NCI-H748 (cell line): ENCODE measurements at regions not wholly inside any gene's neighbourhood (a gene's known extent, or its start where the extent isn't known, plus 50 kb on each side); places are given as distances from the start of the nearest gene placed in this dataset.
"Not testable (repeated sequence)": the region's sequence is repeated elsewhere in the genome, so short reads cannot be mapped to it uniquely, and the experiment has no call there.

Experiments
- DNase-seq: peaks from one replicate; lab custom pipeline; 2025; ENCODE audit not compliant: unreplicated experiment; lab: John Stamatoyannopoulos, UW

DNA sequence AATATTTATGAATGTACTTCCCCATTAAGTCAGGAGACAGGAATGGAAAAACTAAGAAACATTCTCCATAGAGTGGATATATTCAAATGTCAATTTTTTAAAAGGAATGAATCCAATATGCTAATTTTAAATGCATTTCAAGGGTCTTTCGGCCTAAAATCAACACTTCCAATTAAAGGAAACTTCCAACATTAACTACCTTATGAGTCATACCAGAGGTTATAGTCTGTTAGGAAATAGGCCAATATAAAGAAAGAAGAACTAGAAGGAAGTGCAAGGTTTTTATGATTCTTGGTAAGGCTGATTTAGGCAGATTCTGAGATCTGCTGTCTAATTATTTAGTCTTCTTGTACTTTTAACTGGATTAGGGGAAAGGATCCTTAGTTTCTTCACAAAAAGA is 260.1 kb upstream of the EDNRA start:
- no peak for DNase-seq

DNA sequence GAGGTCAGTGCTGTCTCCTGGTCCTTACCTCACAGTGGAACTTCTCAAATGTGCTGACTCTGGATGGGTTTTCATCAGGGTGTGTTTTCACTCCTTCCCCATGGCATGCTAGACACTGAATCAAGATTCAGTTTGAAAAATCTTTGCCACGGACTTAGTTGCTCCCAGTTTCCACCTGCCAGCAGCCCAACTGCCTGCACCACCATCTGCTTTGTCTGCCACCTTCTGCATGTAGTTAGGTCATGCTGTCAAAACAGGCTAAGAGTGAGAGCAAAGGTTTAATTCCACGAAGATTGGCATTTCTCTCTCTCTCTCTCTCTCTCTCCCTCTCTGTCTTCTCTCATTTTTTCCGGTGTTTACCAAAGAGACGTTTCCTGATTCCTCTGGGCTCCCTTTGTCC is 258.0 kb upstream of the EDNRA start:
- no peak for DNase-seq

DNA sequence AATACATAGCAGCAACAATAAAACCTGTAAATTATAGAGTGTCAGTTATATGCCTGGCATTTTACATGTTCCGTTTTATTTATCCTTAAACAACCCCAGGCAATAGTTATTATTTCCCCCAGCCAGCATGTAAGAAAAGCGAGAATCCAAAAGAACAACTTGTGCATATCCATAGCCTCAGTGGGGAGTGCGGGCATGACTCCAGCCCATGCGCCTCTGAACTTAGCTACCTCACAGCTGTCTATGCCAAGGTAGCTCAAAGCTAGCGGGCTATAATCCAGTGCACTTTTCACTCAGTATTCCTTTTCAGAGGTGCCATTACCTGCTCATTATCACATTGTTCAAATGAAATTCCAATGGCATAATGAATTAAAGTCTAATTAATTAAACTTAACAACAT is 257.3 kb upstream of the EDNRA start:
- no peak for DNase-seq

DNA sequence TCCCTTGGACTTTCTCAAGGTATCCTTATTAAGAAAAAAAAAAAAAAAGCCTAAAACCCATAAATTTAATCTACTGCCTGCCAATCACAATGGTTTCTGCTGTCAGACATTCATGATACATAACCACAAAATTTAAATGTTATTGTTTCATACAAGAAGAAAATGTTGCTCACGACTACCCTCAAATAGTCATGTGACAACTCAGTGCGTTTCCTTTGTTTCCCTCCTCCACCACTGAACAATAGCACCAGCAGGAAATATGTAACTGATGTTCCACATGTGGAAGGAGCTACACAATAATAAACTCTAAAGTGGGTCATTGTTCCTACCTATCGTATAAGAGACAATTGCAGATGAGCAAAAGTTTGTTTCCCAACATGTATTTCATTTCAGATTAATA is 244.1 kb upstream of the EDNRA start:
- DNase-seq, result no peak

- no peak for DNase-seq
These were observed 236.1 kb upstream of the EDNRA start for GRCh38 chr4:147244786-147245185.

DNA sequence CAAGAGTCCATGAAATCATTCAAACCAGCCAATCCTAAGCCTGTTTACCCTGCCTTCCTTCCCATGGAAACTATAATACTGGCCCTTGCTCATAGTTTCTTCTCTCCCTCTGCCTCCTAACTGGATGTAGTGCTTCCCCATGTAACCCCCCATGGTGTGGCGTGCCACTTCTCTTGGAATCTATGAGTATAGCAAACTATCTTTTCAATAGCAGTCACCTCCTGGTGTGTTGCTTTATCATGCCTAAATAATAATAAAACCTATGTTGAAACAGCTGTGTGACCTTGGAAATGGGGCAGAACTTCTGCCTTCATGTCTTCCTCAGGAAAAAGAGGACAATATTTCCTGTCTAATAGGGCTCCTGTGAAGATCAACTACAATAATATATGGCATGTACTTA is 234.8 kb upstream of the EDNRA start:
- DNase-seq, result no peak

DNA sequence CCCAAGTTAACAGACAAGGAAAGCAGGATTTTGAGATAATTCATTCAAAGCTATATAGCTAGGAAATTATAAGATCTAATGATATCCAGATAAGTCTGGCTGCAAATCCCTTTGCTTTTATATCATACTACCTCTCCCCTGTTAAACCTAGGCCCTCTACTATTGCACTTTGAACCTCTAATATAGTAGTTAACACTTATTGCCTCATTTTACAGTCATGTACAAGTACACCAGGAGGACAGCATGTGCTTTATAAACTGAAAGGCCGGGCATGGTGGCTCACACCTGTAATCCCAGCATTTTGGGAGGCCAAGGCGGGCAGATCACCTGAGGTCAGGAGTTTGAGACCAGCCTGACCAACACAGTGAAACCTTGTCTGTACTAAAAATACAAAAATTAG is 234.4 kb upstream of the EDNRA start:
- DNase-seq, result not testable (repeated sequence)

GRCh38 chr4:147247579-147247978 is 233.3 kb upstream of the EDNRA start:
- DNase-seq, result no peak

DNA sequence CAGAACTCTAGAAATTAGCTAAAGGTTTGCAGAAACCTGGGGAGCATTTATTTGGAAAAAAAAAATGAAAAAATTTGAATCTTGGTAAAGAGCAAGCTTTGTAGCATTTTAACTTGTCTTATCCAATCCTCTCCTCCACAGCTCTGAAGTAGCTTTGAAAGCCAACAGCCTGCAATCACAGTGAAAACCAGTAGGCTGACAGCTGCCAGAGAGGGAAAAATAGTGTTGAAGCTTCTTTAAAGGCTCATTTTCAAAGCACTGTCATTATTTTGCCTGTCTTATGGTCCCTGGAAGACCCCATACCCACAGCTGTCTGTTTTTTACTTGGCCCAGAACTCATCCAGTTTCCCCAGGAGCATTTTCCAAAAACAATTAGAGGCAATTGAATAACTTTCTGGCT is 230.8 kb upstream of the EDNRA start:
- DNase-seq, result no peak

GRCh38 chr4:147255268-147255667 is 225.6 kb upstream of the EDNRA start:
- DNase-seq, result not testable (repeated sequence)

DNA sequence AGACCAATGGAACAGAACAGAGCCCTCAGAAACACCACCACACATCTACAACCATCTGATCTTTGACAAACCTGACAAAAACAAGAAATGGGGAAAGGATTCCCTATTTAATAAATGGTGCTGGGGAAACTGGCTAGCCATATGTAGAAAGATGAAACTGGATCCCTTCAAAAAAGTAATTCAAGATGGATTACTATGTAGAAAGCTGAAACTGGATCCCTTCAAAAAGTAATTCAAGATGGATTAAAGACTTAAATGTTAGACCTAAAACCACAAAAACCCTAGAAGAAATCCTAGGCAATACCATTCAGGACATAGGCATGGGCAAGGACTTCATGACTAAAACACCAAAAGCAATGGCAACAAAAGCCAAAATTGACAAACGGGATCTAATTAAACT is 221.6 kb upstream of the EDNRA start:
- DNase-seq, result not testable (repeated sequence)

DNA sequence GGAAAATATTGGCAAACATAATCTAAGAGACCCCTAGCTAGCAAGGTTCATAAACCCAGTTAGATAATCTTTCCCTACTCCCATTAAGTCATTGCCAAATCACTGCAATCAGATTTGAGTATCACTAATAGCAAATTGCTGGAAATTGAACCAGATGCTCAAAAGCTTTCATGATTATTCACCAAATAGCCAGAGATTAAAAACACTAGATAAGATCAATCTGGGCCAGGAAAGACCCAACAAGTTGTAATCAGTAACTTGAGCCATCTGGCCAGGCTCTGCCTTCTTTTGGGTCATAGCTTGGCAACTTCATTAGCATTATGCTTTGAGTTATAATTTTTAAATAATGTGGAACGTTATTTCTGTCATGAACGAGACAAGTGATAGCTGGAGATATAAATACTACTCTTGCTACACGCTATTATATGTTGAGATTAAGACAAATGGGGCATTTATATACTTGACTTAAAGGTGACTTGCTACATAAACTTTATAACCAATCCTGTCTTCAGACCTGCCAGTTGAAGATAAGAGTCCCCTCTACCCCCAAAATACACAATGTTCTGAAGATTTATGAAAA is 196.6 kb upstream of the EDNRA start:
- DNase-seq, result no peak

- DNase-seq, result no peak
These were observed 196.0 kb upstream of the EDNRA start for GRCh38 chr4:147284935-147285334.

GRCh38 chr4:147285751-147286150 is 195.1 kb upstream of the EDNRA start:
- no peak for DNase-seq

DNA sequence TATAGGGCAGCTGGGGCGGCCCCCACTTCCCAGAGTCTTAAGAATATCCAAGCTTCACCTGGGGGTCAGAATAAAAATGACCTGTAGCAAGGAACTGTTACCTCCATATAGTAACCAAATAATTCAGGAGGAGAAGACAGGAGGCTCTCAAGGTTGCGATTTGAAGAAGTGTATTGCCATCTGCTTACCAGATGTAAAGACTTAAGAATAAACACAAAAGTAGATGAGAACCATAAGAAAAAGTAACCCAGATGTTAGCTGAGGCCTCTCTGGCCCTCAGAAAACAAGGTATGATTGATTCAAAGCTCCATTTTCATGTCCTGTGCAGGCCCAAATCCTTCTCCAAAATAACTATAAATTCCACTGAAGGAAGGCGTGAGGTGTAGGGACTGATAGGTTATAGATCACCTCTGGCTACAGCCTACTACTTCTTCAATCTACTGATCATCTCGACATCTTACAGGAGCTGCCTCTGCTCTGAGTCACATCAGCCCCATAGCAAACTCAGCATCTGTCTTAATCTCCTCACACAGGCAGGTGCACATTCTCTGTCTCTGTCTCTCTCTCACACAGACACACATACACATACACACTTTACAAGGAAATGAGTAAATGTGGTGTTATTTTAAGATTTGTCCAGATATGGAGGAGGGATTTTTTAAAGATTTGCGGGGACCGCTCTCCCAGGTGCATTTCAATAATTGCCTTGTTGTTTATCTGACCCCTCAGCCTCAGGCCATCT is 193.9 kb upstream of the EDNRA start:
- no peak for DNase-seq

DNA sequence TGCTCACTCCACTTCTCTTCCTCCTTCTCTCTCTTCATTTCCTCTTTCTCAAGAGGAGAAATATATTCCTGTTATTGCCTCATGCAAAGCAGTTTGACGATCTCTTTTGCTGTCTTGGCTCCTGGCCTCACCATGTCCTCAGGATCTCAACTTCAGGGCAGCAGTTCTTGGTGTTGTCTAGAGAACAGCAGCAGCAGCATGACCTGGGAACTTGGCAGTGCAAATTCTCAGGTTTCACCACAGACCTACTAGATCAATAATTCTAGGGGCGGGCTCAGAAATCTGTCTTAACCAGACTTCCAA is 193.4 kb upstream of the EDNRA start:
- no peak for DNase-seq

GRCh38 chr4:147288512-147288911 is 192.4 kb upstream of the EDNRA start:
- DNase-seq, result no peak

- DNase-seq, result no peak
These were observed 191.7 kb upstream of the EDNRA start for GRCh38 chr4:147289181-147289580.

DNA sequence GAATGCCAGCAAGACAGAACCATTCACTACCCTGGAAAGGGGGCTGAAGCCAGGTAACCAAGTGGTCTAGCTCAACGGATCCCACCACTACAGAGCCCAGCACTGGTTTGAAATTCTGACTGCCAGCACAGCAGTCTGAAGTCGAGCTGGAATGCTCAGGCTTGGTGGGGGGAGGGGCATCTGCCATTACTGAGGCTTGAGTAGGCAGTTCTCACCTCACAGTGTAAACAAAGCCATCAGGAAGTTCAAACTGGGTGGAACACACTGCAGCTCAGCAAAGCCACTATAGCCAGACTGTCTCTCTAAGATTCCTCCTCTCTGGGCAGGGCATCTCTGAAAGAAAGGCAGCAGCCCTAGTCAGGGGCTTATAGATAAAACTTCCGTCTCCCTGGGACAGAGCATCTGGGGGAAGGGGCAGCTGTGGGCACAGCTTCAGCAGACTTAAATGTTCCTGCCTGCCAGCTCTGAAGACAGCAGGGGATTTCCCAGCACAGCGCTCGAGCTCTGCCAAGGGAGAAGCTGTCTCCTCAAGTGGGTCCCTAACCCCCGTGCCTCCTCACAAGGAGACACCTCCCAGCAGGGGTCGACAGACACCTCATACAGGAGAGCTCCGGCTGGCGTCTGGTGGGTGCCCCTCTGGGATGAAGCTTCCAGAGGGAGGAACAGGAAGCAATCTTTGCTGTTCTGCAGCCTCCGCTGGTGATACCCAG is 188.1 kb upstream of the EDNRA start:
- DNase-seq, result not testable (repeated sequence)

DNA sequence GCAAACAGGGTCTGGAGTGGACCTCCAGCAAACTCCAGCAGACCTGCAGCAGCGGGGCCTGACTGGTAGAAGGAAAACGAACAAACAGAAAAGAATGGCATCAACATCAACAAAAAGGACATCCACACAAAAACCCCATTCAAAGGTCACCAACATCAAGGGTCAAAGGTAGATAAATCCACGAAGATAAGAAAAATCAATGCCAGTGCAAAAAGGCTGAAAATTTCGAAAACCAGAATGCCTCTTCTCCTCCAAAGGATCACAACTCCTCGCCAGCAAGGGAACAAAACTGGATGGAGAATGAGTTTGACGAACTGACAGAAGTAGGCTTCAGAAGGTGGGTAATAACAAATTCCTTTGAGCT is 187.6 kb upstream of the EDNRA start:
- not testable (repeated sequence) for DNase-seq

- no peak for DNase-seq
These were observed 181.7 kb upstream of the EDNRA start for GRCh38 chr4:147299205-147299604.

- no peak for DNase-seq
These were observed 177.6 kb upstream of the EDNRA start for GRCh38 chr4:147303174-147303872.
